ENCODE measurements at regions not wholly inside any gene's neighbourhood (a gene's known extent, or its start where the extent isn't known, plus 50 kb on each side); places are given as distances from the start of the nearest gene placed in this dataset.

DNA sequence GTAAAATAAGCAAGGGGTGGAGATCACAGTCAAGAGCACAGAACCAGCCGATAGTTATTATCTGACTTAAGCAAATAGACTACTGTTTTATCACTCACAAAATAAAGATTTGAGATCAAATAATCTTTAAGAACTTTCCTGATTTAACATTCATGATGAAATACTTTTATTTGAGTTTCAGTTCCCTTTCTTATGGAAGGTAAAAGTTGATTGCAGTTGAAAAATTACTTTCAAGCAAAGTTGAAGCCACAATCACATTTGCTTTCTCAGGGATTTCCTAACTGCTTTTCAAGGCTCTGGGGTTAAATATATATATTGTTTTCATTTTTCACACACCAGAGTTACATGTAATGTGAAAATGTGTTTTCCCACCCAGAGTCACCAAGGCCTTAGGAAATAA is 599.5 kb downstream of the KCNJ3 start:
- H2BK5ac ChIP-seq (ENCODE audit: low read depth, low read length) = no peak overlapping the region
- H3K4me1 ChIP-seq (replicated peaks in 1 of 4; ENCODE audit: control insufficient read depth in 3 of 4, insufficient read depth in 4 of 4, low read length in 3 of 4) = no peaks in the 10 kb centered on the region
- DNase-seq (ENCODE audit: low read depth in 1 of 2, low spot score in 2 of 2) (no peak), FAIRE-seq (no peak)
- H3K27ac ChIP-seq (ENCODE audit: low read depth, low read length) = no peak overlapping the region
- H3K9ac ChIP-seq (replicated peaks in 1 of 4; ENCODE audit: extremely low read depth in 1 of 4, low read depth in 3 of 4, low read length in 3 of 4) = no peak overlapping the region
- H3K4me2 ChIP-seq (ENCODE audit: insufficient read depth in 1 of 2, low read depth in 2 of 2, low read length in 2 of 2) = no peak overlapping the region
- no peak overlapping the region for H2BK20ac ChIP-seq (ENCODE audit: low read length)
- H3K4ac ChIP-seq (replicated peaks; ENCODE audit: insufficient read length, low read depth, low read length) = no peak overlapping the region
- 85% methylated on average over 1 of the region's 1 CpG; no CpG with 5 or more reads in 1 of the 2 experiments for WGBS, 2 experiments (ENCODE audit: extremely low coverage in 1 of 2, insufficient coverage in 1 of 2, insufficient read length in 1 of 2, insufficient replicate concordance in 2 of 2, low coverage in 1 of 2, low lambda C conversion rate in 2 of 2, missing lambda C conversion rate in 1 of 2)
- H3K4me3 ChIP-seq (ENCODE audit: extremely low read depth in 1 of 4, insufficient read depth in 2 of 4, low read depth in 3 of 4, low read length in 4 of 4) = no peak overlapping the region
- H3K56ac ChIP-seq (replicated peaks; ENCODE audit: insufficient read length, low read depth, low read length) = no peak overlapping the region
- H2BK12ac ChIP-seq (ENCODE audit: low read depth, low read length) = no peak overlapping the region
- no peak overlapping the region for H3K23ac ChIP-seq (ENCODE audit: insufficient read length)
- no peak overlapping the region for H2BK15ac ChIP-seq (ENCODE audit: low read length)
- no peaks in the 10 kb centered on the region for H3K9me3 ChIP-seq (ENCODE audit: insufficient read depth in 2 of 2, low read depth in 1 of 2, low read length in 1 of 2)
- no peaks in the 10 kb centered on the region for H3K79me1 ChIP-seq (ENCODE audit: low read depth, low read length)
- H3K36me3 ChIP-seq (ENCODE audit: control insufficient read depth in 2 of 4, insufficient read depth in 4 of 4, low read length in 3 of 4) = no peaks in the 10 kb centered on the region
- no peak overlapping the region for H4K91ac ChIP-seq (replicated peaks; ENCODE audit: insufficient read length, low read length)
- no peaks in the 10 kb centered on the region for H4K20me1 ChIP-seq (replicated peaks in 1 of 2; ENCODE audit: control insufficient read depth in 1 of 2, insufficient read depth in 2 of 2, low read length in 2 of 2)
- ChIA-PET CTCF (ENCODE audit: partially characterized antibody) (no interaction called here), POLR2A (ENCODE audit: partially characterized antibody) (no interaction called here)
- no peak overlapping the region for H4K5ac ChIP-seq (ENCODE audit: insufficient read length, low read depth, low read length)
- no peak overlapping the region for H2AK5ac ChIP-seq (ENCODE audit: low read depth, low read length)
- no peak overlapping the region for H3K14ac ChIP-seq (ENCODE audit: insufficient read length)
- H3K18ac ChIP-seq (ENCODE audit: extremely low read depth, low read length) = no peak overlapping the region
- no peak for TF ChIP-seq EP300 (IDR thresholded peaks at IDR 0.05; ENCODE audit: borderline replicate concordance in 1 of 2, low read depth in 2 of 2, low read length in 2 of 2)
- TF ChIP-seq GABPA (IDR thresholded peaks at IDR 0.05; ENCODE audit: borderline replicate concordance, insufficient read depth, low read length) = no peak
- no peak for TF ChIP-seq BRCA1 (IDR thresholded peaks at IDR 0.05; ENCODE audit: low read depth, low read length)
- no peak for TF ChIP-seq SIX5 (IDR thresholded peaks at IDR 0.05; ENCODE audit: low read depth, low read length)
- no peak overlapping the region for H4K8ac ChIP-seq (ENCODE audit: extremely low read depth, insufficient read depth, low read length)
- no peaks in the 10 kb centered on the region for H3K79me2 ChIP-seq (ENCODE audit: control insufficient read depth in 1 of 2, insufficient read depth in 2 of 2, low read length in 2 of 2)
- no peak overlapping the region for H2BK120ac ChIP-seq (replicated peaks; ENCODE audit: low read depth, low read length)
- no peaks in the 10 kb centered on the region for H3K23me2 ChIP-seq (ENCODE audit: low read depth, low read length)
- no peak overlapping the region for H2AFZ ChIP-seq (ENCODE audit: low read length)
- H3K27me3 ChIP-seq (replicated peaks in 1 of 4; ENCODE audit: control insufficient read depth in 3 of 4, extremely low read depth in 1 of 4, insufficient read depth in 3 of 4, low read length in 3 of 4) = no peaks in the 10 kb centered on the region

Data from H1 (cell line).